PC-9 (cell line): ENCODE measurements at regions not wholly inside any gene's neighbourhood (a gene's known extent, or its start where the extent isn't known, plus 50 kb on each side); places are given as distances from the start of the nearest gene placed in this dataset.

Source experiments
- CTCF ChIP-seq: fragments of 200-600 bp; sonication (generic); conservative IDR thresholded peaks from 2 replicates; pipeline ENCODE4 v1.6.1; 2017; ENCODE audit warnings: mixed run types, antibody characterized with exemption, mild to moderate bottlenecking, moderate library complexity
- EZH2 ChIP-seq: fragments of 200-600 bp; sonication (generic); IDR thresholded peaks from 2 replicates; pipeline ENCODE4 v1.8.0; 2017; ENCODE audit warnings: antibody characterized with exemption, low read depth

- TF ChIP-seq CTCF (no peak), EZH2 (no peak)
These were observed 159.5 kb downstream of the GABRG2 start for GRCh38 chr5:162227075-162227474.
